A549 (cell line): ENCODE measurements at regions not wholly inside any gene's neighbourhood (a gene's known extent, or its start where the extent isn't known, plus 50 kb on each side); places are given as distances from the start of the nearest gene placed in this dataset.
"Not testable (repeated sequence)": the region's sequence is repeated elsewhere in the genome, so short reads cannot be mapped to it uniquely, and the experiment has no call there.

ENCODE experiments used
- CEBPB ChIP-seq, 2 experiments: fragments of >200 bp in 1 of 2; sonication (Bioruptor Twin) in 1 of 2; formaldehyde crosslinking in 1 of 2; IDR thresholded peaks; 2 replicates each; pipeline ENCODE4 v1.6.1; 2012 to 2016
- JUN ChIP-seq, 2 experiments: fragments of >200 bp; sonication (Bioruptor Twin); formaldehyde crosslinking; IDR thresholded peaks; 2 replicates in 1 of 2; 3 replicates in 1 of 2; pipeline ENCODE4 v1.6.1; 2016 to 2017
- MAZ ChIP-seq: fragments of 150-350 bp; IDR thresholded peaks from 2 replicates; pipeline ENCODE4 v1.6.1; 2014; ENCODE audit warnings: antibody characterized with exemption, low read depth, low read length, borderline replicate concordance
- NPAS2 ChIP-seq: fragments of 250-450 bp; sonication (Bioruptor Pico); IDR thresholded peaks from 2 replicates; pipeline ENCODE4 v1.8.0; 2022; ENCODE audit warnings: mild to moderate bottlenecking, moderate library complexity, borderline replicate concordance
- POLR2A ChIP-seq: IDR thresholded peaks from 2 replicates; pipeline ENCODE4 v1.6.1; 2012; ENCODE audit warnings: mild to moderate bottlenecking, low read length
- RNF2 ChIP-seq: fragments of 200-600 bp; sonication (generic); IDR thresholded peaks from 2 replicates; pipeline ENCODE4 v1.6.1; 2016; ENCODE audit warnings: low read depth, mild to moderate bottlenecking, antibody characterized with exemption, moderate library complexity, borderline replicate concordance
- TF ChIP-seq, protein P1 (sequence below): IDR thresholded peaks from 2 replicates; pipeline ENCODE4 v1.6.1; 2012
- TF ChIP-seq, protein P2 (sequence below): fragments of 450-650 bp; IDR thresholded peaks from 2 replicates; pipeline ENCODE4 v1.6.1; 2014; ENCODE audit warnings: antibody characterized with exemption
- TF ChIP-seq, protein P3 (sequence below): fragments of >200 bp; sonication (Bioruptor Twin); formaldehyde crosslinking; IDR thresholded peaks from 3 replicates; pipeline ENCODE4 v1.5.1; 2016

DNA sequence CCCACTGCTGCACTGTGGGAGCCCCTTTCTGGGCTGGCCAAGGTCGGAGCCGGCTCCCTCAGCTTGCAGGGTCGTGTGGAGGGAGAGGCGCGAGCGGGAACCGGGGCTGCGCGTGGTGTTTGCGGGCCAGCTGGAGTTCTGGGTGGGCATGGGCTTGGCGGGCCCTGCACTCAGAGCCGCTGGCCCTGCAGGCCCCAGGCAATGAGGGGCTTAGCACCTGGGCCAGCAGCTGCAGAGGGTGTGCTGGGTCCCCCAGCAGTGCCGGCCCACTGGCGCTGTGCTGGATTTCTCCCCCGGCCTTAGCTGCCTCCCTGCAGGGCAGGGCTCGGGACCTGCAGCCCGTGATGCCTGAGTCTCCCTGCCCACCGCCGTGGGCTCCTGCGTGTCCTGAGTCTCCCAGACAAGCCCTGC is 125.3 kb downstream of the ALG10B start:
- not testable (repeated sequence) for TF ChIP-seq JUN (IDR thresholded peaks at IDR 0.05); POLR2A; RNF2; MAZ; CEBPB (IDR thresholded peaks at IDR 0.05); NPAS2 (CRISPR knock-in tag)
- TF ChIP-seq, protein P1, sequence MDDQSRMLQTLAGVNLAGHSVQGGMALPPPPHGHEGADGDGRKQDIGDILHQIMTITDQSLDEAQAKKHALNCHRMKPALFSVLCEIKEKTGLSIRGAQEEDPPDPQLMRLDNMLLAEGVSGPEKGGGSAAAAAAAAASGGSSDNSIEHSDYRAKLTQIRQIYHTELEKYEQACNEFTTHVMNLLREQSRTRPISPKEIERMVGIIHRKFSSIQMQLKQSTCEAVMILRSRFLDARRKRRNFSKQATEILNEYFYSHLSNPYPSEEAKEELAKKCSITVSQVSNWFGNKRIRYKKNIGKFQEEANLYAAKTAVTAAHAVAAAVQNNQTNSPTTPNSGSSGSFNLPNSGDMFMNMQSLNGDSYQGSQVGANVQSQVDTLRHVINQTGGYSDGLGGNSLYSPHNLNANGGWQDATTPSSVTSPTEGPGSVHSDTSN = not testable (repeated sequence)
- TF ChIP-seq, protein P2, sequence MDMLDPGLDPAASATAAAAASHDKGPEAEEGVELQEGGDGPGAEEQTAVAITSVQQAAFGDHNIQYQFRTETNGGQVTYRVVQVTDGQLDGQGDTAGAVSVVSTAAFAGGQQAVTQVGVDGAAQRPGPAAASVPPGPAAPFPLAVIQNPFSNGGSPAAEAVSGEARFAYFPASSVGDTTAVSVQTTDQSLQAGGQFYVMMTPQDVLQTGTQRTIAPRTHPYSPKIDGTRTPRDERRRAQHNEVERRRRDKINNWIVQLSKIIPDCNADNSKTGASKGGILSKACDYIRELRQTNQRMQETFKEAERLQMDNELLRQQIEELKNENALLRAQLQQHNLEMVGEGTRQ = not testable (repeated sequence)
- TF ChIP-seq, protein P3, sequence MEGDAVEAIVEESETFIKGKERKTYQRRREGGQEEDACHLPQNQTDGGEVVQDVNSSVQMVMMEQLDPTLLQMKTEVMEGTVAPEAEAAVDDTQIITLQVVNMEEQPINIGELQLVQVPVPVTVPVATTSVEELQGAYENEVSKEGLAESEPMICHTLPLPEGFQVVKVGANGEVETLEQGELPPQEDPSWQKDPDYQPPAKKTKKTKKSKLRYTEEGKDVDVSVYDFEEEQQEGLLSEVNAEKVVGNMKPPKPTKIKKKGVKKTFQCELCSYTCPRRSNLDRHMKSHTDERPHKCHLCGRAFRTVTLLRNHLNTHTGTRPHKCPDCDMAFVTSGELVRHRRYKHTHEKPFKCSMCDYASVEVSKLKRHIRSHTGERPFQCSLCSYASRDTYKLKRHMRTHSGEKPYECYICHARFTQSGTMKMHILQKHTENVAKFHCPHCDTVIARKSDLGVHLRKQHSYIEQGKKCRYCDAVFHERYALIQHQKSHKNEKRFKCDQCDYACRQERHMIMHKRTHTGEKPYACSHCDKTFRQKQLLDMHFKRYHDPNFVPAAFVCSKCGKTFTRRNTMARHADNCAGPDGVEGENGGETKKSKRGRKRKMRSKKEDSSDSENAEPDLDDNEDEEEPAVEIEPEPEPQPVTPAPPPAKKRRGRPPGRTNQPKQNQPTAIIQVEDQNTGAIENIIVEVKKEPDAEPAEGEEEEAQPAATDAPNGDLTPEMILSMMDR = not testable (repeated sequence)
